Activated CD4-positive, alpha-beta T cell treated with anti-CD3 and anti-CD28 coated beads for 48 hours (primary cell): ENCODE measurements at regions not wholly inside any gene's neighbourhood (a gene's known extent, or its start where the extent isn't known, plus 50 kb on each side); places are given as distances from the start of the nearest gene placed in this dataset.
"Not testable (repeated sequence)": the region's sequence is repeated elsewhere in the genome, so short reads cannot be mapped to it uniquely, and the experiment has no call there.

Experiments
- DNase-seq: peaks from one replicate; pipeline ENCODE4 v3.0.0-alpha.2; 2020

DNA sequence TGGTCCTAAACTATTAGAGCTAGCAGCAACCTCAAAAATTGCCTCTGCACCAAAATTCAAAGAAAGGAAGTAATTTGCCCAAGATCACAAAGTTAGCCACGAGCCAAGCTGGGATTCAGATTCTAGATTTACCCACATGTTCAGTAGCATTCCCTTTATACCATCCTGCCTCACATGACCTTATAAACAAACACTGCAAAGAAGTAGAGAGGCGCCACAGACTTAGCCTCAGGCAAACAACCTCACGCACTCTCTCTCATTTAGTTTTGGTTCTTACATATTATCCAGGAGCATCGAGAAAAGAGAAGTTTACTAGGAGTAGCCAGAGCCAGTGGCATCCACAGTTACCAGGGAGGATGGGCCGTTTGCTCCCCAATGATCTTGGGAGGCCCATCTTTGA lies 226.6 kb downstream of the OSR1 start:
- DNase-seq, result no peak

DNA sequence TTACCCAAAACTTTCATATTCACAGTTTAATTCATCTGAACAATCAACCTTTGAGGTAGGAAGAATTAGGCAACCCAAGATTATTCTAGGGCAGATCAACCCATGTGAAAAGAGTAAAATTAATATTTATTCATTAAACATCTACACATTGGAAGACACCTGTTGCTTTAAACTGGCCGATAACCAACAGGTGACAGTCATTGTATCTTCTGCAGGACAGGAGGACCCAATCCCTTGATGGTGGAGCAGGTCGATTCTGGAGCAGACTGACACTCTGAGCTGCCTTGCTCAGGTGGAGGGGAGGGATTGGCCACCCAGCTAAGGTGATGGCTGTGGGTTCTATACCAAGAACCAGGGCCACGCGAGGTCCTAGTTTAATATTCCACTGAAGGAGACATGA lies 230.3 kb downstream of the OSR1 start:
- no peak for DNase-seq

DNA sequence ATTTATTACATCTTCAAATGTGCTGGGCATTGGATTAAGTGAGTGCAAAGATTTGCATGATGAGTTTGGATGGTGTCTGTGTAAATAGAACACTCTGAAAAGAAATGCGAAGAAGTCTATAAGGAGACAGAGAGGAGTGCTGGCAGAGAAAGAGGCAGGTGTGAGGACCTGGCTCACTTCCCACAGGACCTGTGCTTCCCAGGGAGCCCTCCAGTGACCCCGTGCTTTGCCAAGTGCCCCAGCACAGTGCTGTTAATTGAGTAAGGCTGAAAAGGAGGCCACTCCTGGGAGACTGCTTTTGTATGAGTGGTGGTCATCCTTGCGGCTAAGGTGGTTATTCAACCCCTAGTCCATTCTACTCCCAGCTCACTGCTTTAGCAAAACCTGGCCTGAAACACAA lies 230.8 kb downstream of the OSR1 start:
- no peak for DNase-seq

DNA sequence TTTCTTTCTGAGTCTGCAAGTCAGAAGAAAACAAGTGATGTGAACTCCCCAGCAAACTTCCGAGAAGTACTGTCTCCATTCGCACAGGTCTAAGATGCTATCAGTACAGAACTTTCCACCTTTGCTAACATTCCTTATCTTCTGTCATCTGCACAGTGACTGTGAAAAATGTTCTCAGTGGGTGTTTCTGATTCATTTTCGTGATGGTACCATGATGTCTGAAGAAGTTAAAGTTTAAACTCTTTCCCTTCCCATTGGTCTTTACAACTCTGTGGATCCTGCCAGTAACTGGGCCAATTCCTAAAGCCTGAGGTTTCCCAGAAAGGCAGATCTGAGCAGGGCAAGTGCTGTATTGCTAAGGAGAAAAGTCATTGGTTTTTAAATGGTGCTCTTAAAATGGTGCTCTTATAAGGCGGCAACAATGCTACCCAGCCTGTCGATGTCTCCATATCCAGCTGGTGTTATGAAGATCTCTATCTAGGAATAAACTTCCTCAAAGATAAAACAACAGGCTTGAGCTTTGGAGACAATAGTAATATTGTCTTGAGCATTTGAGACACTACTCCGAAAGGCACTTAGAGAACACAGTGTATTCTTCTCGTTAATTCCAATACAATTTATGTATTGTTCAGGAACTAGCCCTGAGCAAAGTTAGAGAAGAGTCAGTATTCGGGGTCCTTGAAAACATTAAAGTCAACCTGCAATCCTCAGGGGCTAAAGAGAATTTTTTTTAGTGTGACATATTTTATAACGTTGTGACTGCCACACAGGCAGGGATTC lies 232.3 kb downstream of the OSR1 start:
- DNase-seq, result no peak

DNA sequence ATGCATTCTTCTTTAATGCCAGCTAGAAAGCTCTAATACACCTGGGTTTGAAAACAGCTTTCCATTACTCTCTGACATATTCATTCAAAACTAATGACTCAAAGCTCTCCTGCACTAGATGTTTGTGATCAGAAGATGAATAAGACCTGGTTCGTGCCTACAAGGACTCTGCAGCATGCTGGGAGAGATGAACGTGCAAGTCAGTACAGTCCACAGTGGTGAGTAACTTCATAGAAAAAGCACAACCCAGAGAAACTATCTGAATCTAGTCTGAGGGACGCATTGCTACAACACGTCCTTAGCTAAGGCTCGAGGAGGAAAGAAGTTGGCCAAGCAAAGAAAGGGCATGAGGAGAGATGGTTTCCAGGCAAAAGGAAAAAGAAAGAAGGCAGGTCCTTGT lies 234.3 kb downstream of the OSR1 start:
- DNase-seq, result no peak

DNA sequence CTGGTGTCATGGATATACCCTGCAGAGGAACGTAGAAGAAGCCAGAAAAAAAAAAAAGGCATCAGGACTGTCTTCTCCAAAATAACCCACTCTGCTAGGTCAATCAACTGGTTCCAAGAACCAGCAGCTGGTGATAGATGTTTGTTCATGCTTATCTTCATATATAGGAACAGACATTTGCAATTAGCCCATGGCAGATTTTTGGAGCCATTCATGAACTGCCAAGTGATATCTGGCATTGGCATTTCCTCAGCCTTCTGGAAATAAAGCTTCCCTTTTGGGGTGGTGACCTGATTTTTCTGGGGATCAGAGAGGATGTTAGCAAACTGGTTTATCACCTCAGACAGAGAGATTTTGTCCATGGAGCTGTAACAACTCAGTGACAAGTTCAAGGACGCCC lies 234.9 kb downstream of the OSR1 start:
- DNase-seq, result no peak

DNA sequence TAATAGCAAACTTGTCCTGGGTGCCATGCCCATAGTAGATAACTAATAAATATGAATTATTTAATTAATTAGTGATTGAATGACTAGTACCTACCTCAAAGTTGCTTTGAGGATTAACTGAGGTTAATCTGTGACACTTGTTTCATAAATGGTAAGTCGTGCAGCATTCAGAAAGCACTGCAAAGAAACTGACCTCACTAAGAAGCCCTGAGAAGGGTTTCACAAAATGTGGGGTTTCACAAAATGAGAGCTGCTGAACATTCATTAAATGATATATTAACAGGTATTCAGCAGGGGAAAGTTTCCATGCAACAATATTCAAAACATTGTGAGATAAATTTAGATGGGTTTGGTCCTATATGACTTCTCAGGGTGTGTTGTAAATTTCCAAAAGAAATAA lies 236.2 kb downstream of the OSR1 start:
- no peak for DNase-seq

DNA sequence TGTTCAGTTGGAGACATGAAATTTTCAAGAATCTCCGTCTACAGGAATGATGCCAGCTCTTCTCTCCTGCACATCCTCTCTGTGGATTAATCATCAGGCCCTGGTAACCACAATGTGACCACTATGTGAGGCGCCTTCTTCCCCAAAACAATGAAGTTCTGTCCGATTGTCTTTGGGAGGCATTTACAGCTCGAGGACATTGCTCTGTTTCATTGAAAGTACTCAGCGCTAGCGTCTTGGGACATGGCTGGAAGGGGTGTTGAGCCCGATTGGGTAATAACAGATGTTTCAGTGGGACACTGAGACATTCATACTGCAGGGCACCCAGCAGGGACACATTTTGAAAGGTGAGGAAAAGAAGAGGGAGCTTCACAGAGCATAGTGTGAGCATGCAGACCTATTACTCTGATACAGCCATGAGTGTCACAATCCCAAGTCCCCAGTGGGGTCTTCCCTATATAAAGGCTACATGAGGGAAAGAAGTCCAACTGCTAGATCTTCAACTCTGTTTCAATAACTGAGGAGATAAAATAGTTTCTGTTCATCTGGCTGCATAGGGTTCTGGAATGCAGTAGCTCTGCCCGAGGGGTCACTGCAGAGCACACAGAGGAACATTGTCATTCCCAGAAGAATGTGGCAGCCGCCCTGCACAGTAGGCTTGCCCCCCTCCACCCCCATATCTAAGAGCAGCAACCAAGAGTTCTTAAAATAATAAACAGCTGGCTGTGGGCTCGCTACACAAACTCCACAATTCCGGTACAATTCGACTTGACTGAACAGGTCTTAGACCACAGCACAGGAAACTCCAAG lies 237.3 kb downstream of the OSR1 start:
- DNase-seq, result no peak

DNA sequence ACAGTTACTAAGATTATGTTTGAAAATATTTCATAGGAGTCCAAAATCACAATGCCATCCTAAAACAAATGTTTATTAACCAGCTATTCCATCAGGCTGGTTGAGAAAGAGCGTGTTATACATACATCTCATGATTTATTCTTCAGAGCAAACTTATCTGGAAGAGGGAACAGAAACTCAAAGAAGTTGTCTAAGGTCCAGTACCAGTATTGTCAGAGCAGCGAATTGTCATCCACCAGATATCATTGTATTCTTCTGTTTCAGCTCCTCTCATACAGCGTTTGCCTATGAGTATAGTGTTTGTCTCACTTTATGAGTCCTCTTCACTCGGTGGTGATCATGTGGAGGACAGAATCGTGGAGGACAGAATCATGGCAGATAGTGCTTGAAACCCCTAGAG lies 238.2 kb downstream of the OSR1 start:
- DNase-seq, result no peak

DNA sequence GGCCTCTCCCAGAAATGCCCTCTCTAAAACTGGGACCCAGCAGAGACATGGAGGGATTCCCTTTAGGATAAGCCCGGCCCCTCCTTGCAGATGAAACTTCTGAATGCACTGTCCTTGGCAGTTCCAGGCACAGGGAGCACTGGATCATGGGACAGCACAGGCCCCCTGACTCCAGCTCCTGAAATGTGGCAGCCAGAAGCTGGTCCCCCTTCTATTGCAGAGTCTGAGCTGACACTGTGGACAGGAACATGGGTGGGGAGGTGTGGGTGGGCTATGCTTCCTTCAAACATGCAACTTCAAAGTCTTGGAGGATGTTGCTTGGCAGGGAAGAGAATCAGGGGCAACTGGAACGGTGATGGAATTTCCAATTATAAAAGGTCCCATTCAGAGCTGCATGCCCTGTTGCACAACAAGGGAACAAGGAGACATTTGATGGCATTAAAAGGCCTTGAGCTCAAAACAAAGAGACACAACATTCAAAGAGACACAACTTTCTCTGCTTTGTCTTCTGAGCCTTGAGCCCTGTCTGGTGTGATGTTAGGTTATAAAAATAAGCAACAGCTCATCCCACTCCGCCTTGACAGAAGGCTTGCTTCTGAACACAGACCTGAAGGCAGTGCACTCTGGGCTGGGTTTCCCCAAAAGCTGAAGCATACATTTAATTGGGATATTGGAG lies 239.0 kb downstream of the OSR1 start:
- no peak for DNase-seq

DNA sequence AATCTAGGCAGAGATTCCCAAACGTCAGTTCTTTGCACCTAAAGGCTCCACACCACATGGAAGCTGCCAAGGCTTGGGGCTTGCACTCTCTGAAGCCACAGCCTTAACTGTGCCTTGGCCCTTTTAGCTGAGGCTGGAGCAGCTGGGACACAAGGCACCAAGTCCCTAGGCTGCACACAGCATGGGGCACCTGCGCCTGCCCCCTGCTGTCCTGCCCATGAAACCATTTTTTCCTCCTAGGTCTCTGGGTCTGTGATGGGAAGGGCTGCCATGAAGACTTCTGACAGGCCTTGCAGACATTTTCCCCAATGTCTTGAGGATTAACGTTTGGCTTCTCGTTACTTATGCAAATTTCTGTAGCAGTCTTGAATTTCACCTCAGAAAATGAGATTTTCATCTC lies 241.5 kb downstream of the OSR1 start:
- DNase-seq, result no peak

DNA sequence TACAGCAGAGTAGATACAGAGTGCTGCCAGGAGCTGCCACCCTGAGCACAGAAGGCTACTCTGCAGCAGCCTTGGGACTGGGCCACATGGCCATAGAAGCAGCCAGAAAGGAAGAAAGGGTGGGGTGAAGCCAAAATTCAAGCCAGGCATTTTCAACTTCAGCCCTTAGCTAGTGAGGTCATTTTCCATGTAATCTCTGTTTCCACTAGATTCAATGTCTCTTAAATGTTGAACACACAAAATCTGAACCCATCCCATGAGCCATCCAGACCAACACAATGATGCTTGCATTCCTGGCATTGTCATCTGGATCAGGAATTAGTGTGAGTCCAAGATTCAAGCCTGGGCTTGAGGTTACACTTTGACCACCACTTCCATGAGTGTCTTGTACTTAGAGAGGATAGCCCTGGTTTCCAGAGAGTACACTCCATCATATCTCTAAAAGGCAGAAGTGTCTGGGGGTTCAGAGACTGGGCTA lies 243.6 kb downstream of the OSR1 start:
- DNase-seq, result no peak

DNA sequence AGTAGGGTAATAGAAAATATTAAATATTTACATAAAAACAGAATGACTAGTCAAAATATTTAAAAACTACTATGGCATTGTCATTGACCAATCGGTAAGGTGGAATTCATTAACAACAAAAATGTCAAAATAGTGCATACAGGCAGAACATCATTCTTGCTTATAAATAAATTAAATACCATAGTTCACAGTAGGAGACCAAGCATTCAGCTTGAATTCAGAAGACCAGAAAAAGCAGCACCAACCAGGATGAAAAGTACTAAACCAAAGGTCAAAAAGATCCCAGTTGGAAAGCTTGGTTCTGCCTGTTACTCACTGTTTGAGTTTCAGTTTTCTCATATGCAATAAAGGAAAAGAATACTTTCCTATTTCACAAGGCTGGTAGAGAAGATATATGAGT lies 244.3 kb downstream of the OSR1 start:
- DNase-seq, result no peak

DNA sequence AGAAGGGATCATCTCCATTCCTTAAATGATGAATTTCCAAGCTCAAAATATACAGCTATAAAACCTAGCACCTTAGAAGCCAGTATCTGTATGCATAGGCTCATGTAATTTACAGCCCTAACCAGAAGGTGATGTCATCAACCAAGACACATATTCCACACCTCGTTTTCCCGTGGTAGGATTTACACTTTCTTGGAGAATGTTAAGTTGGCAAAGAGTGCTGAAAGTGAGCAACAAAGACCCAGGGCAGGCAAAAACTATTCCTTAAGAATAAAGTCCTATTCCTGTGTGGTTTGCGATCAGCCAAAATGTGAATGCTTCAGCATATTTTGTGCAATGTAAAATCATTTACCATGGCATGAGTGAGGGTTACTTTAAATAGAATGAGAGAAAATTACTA lies 247.1 kb downstream of the OSR1 start:
- no peak for DNase-seq

DNA sequence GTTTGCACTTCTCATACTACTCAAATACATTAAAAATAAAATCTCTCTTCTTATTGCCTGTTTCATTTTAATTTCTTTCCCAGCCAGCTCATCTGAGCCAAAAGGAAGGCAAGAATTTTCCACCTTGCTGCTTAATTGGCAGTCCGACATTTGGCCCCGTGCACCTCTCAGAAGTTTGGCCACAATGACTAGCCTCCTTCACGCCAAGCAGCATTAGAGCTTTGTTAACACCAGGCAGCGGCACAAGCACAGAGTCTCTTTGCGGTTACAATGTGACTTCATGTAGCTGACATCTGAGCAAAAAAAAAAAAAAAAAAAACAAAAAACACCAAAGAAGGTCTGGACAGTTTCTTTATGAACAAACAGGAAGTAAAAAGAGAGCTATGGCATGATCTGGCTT lies 248.9 kb downstream of the OSR1 start:
- no peak for DNase-seq

DNA sequence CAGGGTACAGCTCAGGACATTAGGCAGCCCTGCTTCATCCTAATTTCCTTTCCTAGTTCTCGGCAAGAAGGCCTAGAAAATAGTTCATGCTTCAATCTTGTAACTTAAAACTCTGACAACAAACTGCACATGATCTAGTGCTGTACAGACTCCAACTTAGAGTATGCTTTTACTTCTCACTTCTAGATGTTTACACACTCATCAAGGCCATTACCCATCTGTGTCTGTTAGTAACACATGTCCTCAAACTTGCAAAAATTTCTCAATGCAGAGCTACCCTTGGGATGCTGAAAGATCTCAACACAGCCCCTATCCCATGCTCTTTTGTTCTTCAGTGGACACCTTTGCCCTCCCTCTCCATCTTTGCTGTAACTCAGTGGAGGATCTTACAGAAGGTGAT lies 252.0 kb downstream of the OSR1 start:
- no peak for DNase-seq

DNA sequence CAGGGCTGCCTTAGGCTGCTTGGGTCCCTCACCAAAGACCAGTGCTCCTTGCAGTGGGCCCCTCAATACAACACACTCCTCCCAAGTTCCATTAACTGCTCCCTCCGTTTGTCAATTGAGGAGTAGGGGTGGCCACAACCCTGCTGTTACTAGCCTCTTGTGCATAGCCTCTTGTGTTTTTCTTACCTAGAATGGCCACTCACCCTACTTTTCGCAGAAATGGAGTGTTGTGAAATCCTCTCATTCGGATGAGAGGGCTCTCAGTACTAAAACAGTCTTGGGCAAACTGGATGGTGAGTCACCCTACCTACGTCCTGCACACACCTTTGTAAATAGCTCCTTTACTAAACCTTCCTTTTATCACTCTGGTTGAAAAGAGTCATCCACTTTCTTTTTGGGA lies 253.9 kb downstream of the OSR1 start:
- no peak for DNase-seq

DNA sequence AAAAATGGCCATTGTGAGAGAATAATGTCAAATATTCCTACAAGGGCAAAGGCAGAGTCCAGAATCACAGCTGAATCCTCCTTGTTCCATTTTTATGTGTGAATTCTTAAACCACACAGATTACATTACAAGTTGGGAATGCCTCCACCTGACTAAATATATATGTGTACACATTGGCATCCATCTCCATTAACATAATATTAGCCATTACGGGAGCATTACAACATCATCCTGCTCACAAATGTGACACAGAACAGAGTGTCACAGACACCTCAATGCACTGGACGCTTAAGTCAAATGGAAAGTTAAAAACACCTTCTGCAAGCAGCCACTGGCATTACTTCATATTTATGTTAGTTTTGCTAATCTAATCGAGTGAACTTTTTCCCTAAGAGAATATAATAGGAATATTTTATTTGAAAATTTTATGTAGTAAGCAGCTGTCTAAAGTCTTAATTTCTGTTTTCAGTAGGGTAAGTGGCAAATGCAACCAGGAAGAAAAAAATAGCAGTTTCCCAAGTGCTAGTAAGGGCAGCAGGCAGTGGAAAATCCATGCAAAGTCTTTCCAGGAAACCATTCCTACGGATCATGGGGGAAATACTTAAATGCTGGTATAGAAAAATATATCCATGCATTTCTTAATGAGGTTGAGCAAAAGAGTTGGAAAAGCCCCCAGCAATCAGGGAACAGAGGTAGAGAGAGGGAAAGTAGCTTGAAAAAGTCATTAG lies 255.6 kb downstream of the OSR1 start:
- no peak for DNase-seq

DNA sequence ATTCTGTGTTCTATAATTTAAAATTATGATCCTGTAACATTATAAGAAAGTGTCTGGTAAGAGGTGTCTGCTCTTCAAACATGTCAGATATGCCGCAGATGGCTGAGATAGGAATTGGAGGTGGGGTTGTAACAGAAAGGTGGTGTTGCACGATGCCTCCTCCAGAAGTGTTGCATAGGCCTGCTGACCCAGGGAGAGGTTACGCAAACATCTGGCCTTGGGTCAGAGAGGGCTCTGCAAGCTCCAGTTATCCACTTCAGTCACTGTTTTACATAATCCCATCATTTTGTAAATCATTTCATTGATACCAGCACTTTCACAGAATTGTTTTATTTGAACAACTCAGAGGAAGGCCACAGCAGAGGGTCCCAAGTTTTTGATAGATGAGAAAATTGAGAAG lies 256.5 kb downstream of the OSR1 start:
- no peak for DNase-seq

DNA sequence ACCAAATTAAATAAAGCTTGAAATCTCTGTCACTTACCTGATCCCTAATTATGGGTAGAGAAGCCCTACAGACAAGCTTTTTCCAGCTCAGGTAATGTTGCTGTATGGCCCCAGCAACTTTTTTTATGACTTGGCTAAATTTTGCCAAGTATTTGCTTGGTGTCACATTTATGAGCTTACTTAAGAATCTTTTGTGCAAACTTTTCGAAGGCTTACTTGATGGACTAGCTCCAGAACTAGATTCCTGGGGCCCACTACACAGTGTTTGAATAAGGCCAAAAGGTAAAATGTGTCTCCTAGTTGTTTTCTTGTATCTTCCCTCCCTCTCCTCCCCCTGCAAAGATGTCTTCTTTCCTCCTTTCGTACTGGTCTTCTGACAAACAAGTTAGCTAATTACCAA lies 257.9 kb downstream of the OSR1 start:
- DNase-seq, result no peak

DNA sequence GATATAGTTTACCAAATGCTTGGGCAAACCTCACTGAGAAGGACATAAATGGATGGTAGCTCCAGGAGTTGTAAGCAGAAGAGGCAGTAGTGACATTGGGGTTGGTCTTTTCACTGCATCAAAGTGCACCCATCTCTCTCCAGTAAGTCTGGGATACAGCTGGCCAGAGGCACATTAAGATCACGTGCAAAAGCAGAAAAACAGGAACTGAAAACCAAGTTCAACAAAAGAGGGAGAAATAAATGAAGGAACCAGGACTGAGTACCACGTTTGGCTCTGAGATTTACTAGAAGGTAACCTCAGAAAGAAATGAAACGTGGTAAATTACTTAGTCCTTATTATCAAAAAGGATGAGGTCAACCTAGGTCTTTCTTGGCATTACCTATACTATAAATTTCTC lies 259.2 kb downstream of the OSR1 start:
- no peak for DNase-seq

DNA sequence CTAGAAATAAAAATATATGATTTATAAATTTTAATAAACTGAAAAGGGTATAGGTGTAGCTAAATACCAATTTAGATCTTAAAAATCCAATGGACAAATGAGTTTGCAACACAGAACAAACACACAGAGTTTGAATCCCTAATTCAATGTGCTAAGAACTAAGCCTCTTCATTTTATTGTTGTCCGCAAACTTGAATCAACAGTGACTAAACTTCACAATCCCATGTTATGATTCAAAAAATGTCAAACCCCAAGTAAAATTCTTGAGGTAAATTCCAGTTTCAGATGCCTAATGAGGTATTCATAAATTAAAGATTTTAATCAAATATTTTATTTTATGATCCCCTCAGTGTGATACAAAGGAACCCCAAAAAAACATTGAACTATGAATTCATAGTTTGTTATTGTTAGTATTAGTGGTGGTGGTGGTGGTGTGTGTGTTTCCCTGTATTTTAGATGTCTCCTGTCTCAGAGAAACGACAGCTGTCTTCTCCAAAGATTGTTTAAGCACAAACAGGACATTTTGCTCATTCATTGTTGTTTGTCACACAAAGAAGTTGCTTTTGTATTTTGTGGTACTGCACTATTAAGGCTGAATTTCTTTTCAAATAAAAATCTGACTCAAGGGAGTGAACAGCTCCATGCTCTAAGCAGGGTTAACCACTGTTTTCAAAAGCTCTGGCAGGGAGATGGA lies 259.8 kb downstream of the OSR1 start:
- DNase-seq, result no peak

DNA sequence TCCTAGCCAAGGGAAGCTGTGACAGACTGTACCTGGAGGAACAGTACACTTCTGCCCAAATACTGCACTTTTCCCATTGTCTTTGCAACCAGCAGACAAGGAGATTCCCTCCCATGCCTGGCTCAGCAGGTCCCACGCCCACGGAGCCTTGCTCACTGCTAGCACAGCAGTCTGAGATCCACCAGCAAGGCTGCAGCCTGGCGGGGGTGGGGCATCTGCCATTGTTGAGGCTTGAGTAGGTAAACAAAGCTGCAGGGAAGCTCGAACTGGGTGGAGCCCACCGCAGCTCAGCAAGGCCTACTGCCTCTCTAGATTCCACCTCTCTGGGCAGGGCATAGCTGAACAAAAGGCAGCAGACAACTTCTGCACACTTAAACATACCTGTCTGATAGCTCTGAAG lies 268.9 kb downstream of the OSR1 start:
- not testable (repeated sequence) for DNase-seq
